DND-41 (cell line): ENCODE measurements at regions not wholly inside any gene's neighbourhood (a gene's known extent, or its start where the extent isn't known, plus 50 kb on each side); places are given as distances from the start of the nearest gene placed in this dataset.

Experiments used
- CTCF ChIP-seq: IDR thresholded peaks from 2 replicates; pipeline ENCODE4 v1.5.1; 2012; ENCODE audit warnings: borderline replicate concordance, low read length, moderate library complexity, mild to moderate bottlenecking; ENCODE audit not compliant: poor library complexity, severe bottlenecking; ENCODE audit errors: extremely low read depth
- EZH2 ChIP-seq: IDR thresholded peaks from 3 replicates; pipeline ENCODE4 v1.6.1; 2012; ENCODE audit warnings: borderline replicate concordance, low read depth, mild to moderate bottlenecking, moderate library complexity, low read length, inconsistent platforms; ENCODE audit not compliant: severe bottlenecking

GRCh38 chr10:29007748-29008610, 280.9 kb upstream of the LYZL1 start:
- TF ChIP-seq EZH2 (no peak), CTCF (no peak)
